Osteoblast (primary cell): ENCODE measurements at regions not wholly inside any gene's neighbourhood (a gene's known extent, or its start where the extent isn't known, plus 50 kb on each side); places are given as distances from the start of the nearest gene placed in this dataset.
A peak's percentile ranks its signal among the peaks of the same experiment; 100 is the strongest.

Experiments
- DNase-seq: peaks from one replicate; pipeline ENCODE4 v3.0.0; 2011; ENCODE audit warnings: low spot score, mixed read lengths; ENCODE audit not compliant: insufficient read length; ENCODE audit errors: missing footprints
- H2AFZ ChIP-seq: 2 replicates; pipeline ENCODE4 v1.6.0; 2011; ENCODE audit warnings: mild to moderate bottlenecking, low read length
- H3K27ac ChIP-seq: 2 replicates; pipeline ENCODE4 v1.5.1; 2011; ENCODE audit warnings: mild to moderate bottlenecking, low read depth, low read length, moderate library complexity
- H3K27me3 ChIP-seq: 2 replicates; pipeline ENCODE4 v1.6.0; 2012; ENCODE audit warnings: mild to moderate bottlenecking, control low read depth, inconsistent platforms, low read length, moderate library complexity; ENCODE audit not compliant: insufficient read depth
- H3K36me3 ChIP-seq: 2 replicates; pipeline ENCODE4 v1.5.1; 2011; ENCODE audit warnings: mild to moderate bottlenecking, low read length, control low read depth, moderate library complexity; ENCODE audit not compliant: insufficient read depth
- H3K4me1 ChIP-seq: 2 replicates; pipeline ENCODE4 v1.5.1; 2011; ENCODE audit warnings: mild to moderate bottlenecking, low read length, control low read depth, moderate library complexity; ENCODE audit not compliant: insufficient read depth
- H3K4me2 ChIP-seq: 2 replicates; pipeline ENCODE4 v1.6.0; 2011; ENCODE audit warnings: mild to moderate bottlenecking, low read length; ENCODE audit not compliant: insufficient read depth
- H3K4me3 ChIP-seq: fragments of 200-600 bp; sonication (generic); 3 replicates; pipeline ENCODE4 v1.5.1; 2012; ENCODE audit warnings: mild to moderate bottlenecking, low read length, inconsistent platforms; ENCODE audit not compliant: insufficient read depth
- H3K79me2 ChIP-seq: 2 replicates; pipeline ENCODE4 v1.6.0; 2012; ENCODE audit warnings: mild to moderate bottlenecking, low read length, control low read depth, inconsistent platforms; ENCODE audit not compliant: insufficient read depth
- H3K9me3 ChIP-seq: 2 replicates; pipeline ENCODE4 v1.5.1; 2011; ENCODE audit warnings: low read depth, low read length, control low read depth
- H4K20me1 ChIP-seq: 2 replicates; pipeline ENCODE4 v1.6.0; 2012; ENCODE audit warnings: mild to moderate bottlenecking, low read length, control low read depth; ENCODE audit not compliant: insufficient read depth
- CTCF ChIP-seq: IDR thresholded peaks from 2 replicates; pipeline ENCODE4 v1.5.1; 2011; ENCODE audit warnings: mild to moderate bottlenecking, low read depth, low read length, moderate library complexity; ENCODE audit errors: extremely low read depth

- Histone ChIP-seq H3K4me2 (no peak overlapping the region), H4K20me1 (no peaks in the 10 kb centered on the region), H3K36me3 (no peaks in the 10 kb centered on the region), H3K79me2 (no peaks in the 10 kb centered on the region), H3K9me3 (no peaks in the 10 kb centered on the region), H2AFZ (no peak overlapping the region), H3K27me3 (no peaks in the 10 kb centered on the region), H3K27ac (no peak overlapping the region), H3K4me3 (no peak overlapping the region), H3K4me1 (no peaks in the 10 kb centered on the region)
- DNase-seq, result no peak
- no peak for TF ChIP-seq CTCF
Measured at GRCh38 chr6:156182356-156182755, 594.8 kb upstream of the ARID1B start.

- no peak for TF ChIP-seq CTCF
- no peaks in the 10 kb centered on the region for H3K4me1 ChIP-seq
Measured at GRCh38 chr6:156181506-156181905, 595.7 kb upstream of the ARID1B start.

GRCh38 chr6:156175971-156176421, 601.2 kb upstream of the ARID1B start:
- H3K4me1 ChIP-seq, result no peaks in the 10 kb centered on the region
- H3K79me2 ChIP-seq, result no peaks in the 10 kb centered on the region
- no peak for TF ChIP-seq CTCF
- H3K27ac ChIP-seq, result no peak overlapping the region
- H3K4me3 ChIP-seq, result no peak overlapping the region
- DNase-seq, result peak; percentile 27
- no peaks in the 10 kb centered on the region for H3K9me3 ChIP-seq
- H2AFZ ChIP-seq, result no peak overlapping the region
- H3K27me3 ChIP-seq, result no peaks in the 10 kb centered on the region
- H3K36me3 ChIP-seq, result no peaks in the 10 kb centered on the region
- no peak overlapping the region for H3K4me2 ChIP-seq
- no peaks in the 10 kb centered on the region for H4K20me1 ChIP-seq

More at GRCh38 chr6:156181506-156181905, 595.7 kb upstream of the ARID1B start:
- no peak overlapping the region for H3K27ac ChIP-seq
- H3K79me2 ChIP-seq, result no peaks in the 10 kb centered on the region
- no peak overlapping the region for H3K4me3 ChIP-seq
- H4K20me1 ChIP-seq, result no peaks in the 10 kb centered on the region
- no peak overlapping the region for H2AFZ ChIP-seq
- no peak overlapping the region for H3K4me2 ChIP-seq
- H3K36me3 ChIP-seq, result no peaks in the 10 kb centered on the region
- no peaks in the 10 kb centered on the region for H3K27me3 ChIP-seq
- DNase-seq, result no peak
- H3K9me3 ChIP-seq, result no peaks in the 10 kb centered on the region

GRCh38 chr6:156175433-156175832, 601.7 kb upstream of the ARID1B start:
- no peak overlapping the region for H3K4me3 ChIP-seq
- H2AFZ ChIP-seq, result no peak overlapping the region
- no peaks in the 10 kb centered on the region for H3K79me2 ChIP-seq
- H3K27ac ChIP-seq, result no peak overlapping the region
- no peaks in the 10 kb centered on the region for H3K9me3 ChIP-seq
- no peak for TF ChIP-seq CTCF
- no peaks in the 10 kb centered on the region for H3K36me3 ChIP-seq
- no peak for DNase-seq
- no peaks in the 10 kb centered on the region for H3K27me3 ChIP-seq
- no peak overlapping the region for H3K4me2 ChIP-seq
- H3K4me1 ChIP-seq, result no peaks in the 10 kb centered on the region
- H4K20me1 ChIP-seq, result no peaks in the 10 kb centered on the region
